Fibroblast of upper back skin (primary cell): ENCODE measurements at regions not wholly inside any gene's neighbourhood (a gene's known extent, or its start where the extent isn't known, plus 50 kb on each side); places are given as distances from the start of the nearest gene placed in this dataset.
"Not testable (repeated sequence)": the region's sequence is repeated elsewhere in the genome, so short reads cannot be mapped to it uniquely, and the experiment has no call there.

Source experiments
- DNase-seq: peaks from one replicate; pipeline ENCODE4 v3.0.0-alpha.2; 2013

DNA sequence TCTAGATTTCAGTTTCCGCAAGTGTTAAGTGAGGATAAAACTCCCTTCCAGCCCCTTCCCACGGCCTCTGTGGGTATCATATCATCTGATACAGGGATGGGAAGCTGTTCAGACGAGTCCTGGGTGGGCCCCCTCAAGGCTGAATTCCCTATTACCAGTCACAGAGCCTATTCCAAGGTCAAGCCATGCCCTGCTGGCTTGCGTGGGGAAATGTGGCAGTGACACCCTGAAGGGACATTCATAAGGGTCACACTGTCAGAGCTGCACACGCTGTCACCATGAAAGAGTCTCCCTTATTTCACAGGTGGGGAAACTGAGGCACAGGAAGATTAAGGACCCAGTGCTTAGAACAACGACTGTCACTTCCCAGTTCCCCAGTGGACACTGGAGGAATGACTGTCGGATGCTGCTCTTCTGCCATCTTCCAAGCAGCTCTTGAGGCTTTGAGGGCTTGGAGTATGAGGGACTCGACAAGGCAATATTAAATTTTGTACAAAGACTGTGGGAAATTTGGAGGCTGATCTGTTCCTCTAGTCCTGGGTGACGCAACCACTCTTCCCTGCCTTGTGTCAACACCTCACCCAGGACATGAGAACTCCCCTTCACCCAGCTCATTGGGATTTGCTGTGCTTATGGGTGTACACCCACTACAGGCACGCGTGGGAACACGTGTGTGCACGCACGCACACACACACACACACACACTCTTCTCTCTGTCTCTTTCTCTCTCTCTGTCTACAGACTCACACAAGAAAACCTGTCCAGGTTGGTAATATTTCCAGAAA is 386.0 kb downstream of the RPS24 start:
- DNase-seq: no peak

DNA sequence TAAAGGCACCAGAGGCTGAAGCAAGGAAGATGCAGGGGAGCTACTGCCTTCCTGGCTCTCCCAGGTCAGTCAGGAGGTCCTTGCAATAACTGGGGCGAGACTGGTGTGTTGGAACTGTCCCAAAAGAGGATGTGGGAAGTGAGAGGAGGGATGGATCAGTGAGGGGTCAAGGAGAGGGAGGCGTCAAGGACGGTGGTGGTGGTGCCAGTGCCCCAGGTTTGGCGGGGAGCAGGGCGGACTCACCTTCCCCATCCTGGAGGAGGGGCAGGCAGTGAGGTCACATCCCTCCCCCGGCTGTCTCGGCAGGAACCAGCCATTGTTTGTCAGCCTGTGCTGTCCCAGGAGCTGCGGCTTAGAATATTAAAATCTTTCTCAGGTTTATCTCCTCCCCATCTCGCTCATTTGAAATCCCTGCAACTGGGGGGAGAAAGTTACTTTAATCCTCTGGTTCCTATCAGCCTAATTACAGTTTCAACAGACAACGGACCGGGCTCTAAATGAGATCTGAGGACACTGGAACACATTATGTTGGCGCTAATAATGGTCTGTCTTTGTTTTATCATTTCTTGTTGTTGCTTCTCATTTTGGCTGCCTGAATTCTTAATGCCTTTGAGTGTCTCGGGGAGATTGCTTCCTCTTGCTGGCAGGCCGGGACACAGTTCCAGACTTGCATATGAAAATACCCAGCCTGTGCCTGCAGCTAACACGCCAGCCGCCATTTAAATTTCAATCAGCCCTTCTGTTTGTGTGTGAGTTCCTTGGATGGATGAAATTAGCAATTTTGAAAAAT is 387.5 kb downstream of the RPS24 start:
- DNase-seq: no peak

DNA sequence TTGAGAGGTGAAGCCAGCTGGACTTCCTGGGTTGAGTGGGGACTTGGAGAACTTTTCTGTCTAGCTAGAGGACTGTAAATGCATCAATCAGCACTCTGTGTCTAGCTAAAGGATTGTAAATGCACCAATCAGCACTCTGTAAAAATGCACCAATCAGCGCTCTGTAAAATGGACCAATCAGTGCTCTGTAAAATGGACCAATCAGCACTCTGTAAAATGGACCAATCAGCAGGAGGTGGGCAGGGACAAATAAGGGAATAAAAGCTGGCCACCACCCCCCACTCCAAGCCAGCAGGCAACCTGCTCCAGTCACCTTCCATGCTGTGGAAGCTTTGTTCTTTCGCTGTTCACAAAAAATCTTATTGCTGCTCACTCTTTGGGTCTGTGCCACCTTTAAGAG is 390.4 kb downstream of the RPS24 start:
- DNase-seq: not testable (repeated sequence)

DNA sequence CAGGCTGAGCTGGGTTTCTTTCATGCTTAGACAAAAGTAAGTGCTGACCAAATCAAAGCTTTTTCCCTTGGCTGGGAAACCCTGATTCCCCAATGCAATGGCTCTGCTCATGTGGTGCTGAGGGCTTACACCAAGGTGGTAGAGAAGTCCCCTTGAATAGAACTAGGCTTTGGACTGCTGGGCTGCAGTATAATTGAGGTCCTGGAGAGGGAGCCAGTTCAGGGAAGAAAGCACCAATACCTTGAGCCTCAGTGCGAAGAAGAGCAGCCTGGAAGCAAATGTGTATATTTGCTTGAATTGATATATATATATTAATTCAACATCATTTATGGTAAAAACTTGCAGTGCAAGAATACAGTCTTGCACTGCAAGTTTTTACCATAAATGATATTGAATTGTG is 391.1 kb downstream of the RPS24 start:
- no peak for DNase-seq

DNA sequence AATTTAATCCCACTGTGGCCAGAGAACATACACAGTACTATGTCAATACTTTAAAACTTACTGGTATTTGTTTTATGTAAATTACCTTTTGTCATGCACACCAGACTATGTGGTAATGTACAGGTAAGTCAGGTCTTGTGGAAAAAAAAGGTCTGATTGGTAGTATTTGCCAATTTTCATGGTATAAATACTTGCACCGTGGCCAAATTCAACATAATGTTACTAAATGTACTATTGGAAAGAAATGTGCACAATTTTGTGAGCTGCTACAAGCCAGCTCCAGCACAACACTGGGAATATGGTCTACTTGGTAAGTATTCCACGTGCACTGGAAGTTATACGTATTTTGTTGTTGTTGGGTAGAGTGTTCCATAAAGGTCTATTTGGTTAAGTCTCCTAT is 392.5 kb downstream of the RPS24 start:
- DNase-seq: no peak

DNA sequence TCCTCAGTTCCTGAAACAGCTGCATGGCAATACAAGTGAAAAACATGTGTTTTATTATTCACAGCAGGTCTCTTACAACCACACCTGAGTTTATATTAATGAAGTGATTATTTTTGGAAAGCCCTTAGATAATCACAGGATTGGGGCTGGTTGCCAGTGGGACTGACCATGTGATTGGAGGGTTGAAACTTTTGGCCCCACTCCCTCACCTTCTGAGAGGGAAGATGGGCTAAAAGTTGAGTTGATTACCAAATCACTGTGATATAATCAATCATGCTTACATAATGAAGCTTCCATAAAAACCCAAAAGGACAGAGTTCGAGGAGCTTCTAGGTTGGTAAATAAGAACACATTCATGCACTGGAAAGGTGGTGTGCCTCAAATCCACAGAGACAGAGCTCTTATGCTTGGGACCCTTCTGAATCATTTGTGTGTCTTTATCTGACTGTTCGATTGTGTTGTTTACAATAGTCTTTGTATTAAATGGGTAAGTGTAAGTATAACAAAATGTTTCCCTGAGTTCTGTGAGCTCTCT is 393.9 kb downstream of the RPS24 start:
- no peak for DNase-seq

DNA sequence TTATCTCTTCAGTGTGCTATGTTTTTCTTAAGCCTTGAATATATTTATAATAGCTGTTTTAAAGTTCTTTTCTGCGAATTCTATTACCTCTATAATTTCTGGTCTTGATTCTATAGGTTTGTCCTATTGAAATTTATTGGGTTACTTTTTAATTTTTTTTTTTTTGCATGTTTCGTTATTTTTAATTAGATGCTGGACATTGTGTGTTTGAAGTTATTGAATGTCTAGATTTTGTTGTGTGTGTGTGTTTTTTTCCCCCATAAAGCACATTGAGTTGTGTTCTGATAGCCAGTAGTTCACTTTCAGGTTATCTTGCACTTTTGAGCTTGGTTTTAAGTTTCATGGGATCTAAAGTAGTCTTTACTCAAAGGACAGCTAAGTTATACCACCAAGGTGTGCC is 394.9 kb downstream of the RPS24 start:
- no peak for DNase-seq

DNA sequence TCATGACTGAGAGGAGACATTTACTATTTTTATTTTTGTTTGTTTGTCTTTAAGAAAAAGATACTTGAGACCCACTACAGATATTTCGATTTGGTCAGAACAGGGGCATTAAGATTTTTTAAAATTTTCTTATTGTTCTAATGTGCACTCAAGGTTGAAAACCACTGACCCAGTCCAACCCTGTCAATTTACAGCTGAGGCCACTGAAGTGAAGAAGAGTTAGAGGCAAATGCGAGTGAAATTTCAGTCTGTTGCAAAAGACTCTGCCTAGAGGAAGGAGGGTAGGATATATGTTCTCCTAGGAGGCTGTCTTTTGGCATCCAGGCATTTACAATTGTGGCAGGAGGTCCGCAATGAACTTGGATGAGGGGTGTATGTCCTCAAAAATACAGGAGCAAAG is 396.3 kb downstream of the RPS24 start:
- DNase-seq: no peak

DNA sequence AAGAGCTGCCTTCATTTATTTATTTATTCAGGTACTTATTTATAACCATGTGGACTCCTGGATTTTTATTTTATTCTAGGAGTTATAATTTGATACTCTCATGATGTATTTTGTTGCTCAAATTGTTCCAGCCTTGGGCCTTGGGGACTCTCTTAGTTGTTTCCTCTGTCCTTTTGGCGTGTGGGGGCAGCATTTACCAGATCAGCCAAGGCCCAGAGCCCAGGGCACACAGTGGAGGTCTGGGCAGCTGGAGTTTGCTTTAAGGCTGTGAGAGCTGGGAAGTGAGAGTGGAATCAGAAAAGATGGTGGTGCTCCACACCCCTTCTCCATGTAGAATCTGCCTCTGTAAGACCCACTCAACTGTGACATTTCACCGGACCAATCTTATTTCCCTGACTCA is 398.9 kb downstream of the RPS24 start:
- no peak for DNase-seq

DNA sequence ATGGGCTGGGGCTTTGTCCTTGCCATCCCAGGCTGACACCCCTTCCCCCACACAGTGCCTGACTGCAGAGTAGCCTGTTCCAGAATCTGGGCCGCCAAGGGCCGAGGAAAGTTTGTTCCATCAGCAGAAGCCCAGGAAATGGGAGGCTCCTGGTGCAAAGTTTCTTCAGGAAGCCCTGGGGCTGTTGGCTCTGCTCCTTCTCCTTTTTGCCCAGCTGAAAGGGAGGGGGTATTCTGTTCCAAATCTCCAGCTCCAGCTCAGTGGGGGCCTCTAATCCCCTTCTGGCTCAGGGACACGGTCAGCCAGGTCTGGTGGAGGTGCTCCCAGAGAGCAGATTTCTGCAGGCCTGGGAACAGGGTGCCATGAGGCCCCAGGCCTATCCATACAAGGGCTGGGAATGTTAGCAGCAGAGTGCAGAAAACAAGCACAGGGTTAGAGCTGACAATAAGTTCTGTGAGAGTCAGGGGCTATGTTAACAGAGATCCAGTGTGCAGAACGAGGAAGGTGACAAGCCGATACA is 399.5 kb downstream of the RPS24 start:
- no peak for DNase-seq

DNA sequence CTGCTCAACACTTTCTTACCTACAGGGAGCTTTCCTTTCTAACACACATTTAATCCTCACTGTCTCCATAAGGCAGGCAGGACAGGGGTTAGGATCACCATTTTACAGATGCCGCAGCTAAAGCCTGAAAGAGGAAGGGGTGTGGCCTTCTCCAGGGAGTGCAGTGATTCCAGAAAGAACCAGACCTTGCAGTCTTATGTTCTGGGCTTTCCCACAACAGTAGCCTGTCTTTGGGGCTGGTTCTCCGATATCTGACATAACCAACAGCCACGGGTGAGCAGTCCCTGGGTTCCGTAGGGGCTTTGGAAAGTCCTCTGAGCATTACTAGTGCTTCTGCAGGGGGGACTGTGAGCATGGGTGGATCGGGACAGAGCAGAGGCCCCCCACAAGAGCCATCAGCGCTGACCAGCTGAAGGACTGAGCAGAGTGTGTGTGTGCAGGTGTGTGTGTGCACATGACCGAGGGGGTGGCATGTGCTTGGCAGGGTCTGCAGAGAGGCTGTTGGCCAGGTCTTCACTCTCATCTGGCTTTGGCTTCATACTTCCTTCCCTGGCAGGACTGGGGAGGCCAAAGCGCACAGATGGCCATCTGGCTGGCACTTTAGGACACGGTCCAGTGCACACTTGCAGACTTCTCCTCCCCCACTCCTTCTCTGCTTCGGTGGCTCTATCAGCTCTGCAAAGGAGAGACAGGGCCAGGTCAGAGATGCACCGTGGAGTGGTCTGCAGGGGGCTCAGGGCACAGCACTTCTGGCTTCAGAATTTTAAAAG is 400.3 kb downstream of the RPS24 start:
- no peak for DNase-seq

DNA sequence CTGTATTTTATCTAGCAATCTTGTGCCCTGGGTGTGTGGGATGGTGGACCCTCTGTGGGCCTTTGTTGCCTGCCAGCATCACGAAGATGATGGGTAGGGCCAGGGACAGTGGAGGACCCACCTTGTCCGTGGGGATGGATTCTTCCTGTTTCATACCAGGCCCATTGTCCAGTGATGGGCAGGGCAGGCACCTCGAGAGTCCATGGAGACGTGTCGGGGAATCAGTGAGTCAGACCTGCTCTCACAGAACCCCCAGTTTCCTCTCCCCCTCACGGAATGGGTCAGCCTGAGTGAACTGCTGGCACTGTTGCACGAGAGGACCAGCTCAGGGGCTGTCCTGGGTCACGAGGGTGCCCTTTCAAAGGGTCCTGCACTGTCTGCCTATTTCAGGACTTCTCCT is 401.2 kb downstream of the RPS24 start:
- no peak for DNase-seq

DNA sequence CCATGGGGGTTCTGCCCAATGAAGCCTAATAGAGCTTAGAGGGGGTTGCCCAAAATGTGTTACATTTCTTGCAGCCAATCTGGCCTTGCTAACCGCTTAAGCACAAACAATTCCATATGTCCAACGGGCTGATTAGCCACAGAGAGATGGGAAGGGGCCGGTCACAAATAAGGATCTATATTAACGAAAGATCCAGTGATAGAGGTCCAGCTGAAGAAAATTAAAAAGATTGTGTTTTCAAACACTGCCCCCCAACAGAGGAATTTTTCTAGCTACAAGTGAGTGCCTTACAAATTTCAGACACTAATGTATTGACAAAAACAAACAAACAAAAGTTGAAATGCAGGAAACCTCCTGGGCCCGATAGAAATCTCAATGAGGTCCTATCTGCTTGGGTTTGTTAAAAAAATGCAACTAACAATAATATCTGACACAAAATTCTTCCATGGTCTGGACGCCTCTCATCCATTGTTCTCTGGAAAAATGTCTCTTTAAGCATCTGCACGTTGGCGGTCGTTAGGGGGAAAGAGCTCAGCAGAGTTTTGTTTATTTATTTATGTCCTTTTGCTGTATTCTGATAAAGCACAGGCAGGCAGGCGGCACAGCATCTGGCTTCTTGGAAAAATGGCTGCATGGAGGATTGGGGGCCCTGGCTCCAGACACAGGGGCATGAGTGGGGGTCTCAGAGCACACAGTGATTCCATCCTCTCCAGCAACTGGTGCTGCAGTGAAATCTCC is 402.0 kb downstream of the RPS24 start:
- DNase-seq: no peak

DNA sequence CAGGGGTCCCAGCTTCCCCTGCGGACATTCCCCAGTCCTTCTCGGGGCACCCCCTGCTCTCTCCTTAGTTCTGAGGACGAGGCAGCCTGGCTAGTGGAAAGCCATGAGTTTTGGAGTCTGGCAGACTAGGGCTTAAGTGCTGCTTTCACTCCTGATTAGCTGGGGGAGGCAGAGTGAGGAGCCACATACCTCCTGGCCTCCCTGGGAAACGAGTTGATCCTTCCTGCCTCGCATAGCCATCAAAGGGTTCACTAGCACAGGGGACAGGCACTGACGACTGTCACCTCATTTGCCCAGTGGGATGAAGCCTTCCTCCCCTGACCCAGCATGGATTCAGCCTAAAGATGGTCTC is 402.5 kb downstream of the RPS24 start:
- DNase-seq: no peak

DNA sequence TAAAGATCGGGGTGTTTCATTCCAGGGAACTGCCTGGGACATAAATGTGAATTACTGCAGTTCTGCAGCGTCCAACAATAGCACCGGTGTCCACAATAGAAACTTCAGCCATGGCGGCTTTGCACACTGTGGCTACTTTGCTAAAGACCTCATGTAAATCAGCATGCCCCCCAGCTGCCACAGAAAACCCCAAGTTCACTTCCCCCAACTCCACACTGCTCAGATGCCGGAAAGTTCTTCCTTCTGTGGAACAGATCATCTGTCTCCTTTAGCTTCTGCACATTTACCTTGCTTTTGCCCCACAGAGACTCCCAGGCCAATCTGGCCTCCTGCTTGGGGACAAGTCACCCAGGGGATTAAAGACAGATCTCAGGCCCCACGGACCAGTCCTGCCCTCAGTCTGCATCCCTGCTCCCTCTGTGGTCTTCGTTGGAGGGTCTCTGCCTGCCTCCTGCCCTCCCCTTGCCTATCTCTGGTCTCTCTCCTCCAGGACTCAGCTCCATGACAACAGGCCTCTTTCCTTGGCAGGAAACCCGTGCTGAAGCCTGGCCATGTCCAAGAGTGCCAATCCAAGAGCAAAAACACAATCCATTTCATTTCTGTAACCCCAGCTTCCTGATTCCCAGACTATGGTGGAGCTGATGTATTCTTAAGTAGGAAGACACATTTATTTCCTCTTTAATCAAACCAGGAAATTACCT is 403.2 kb downstream of the RPS24 start:
- no peak for DNase-seq

DNA sequence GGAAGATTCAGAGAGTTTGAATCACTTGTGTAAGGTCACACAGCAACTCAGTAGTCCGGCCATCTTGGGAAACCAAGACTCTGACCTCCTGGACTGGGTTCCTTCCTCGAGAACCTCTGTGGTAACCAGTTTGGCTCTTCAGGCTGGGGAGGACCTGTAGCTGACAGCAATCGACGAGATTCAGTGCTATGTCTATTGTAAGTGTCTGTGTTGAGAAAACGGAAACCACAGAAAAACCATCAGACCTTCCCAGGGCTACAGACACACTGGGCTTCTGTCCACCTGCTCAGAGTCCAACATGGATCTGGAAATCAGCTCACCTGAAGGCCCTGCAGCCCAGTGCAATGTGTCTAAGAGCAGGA is 403.7 kb downstream of the RPS24 start:
- no peak for DNase-seq

DNA sequence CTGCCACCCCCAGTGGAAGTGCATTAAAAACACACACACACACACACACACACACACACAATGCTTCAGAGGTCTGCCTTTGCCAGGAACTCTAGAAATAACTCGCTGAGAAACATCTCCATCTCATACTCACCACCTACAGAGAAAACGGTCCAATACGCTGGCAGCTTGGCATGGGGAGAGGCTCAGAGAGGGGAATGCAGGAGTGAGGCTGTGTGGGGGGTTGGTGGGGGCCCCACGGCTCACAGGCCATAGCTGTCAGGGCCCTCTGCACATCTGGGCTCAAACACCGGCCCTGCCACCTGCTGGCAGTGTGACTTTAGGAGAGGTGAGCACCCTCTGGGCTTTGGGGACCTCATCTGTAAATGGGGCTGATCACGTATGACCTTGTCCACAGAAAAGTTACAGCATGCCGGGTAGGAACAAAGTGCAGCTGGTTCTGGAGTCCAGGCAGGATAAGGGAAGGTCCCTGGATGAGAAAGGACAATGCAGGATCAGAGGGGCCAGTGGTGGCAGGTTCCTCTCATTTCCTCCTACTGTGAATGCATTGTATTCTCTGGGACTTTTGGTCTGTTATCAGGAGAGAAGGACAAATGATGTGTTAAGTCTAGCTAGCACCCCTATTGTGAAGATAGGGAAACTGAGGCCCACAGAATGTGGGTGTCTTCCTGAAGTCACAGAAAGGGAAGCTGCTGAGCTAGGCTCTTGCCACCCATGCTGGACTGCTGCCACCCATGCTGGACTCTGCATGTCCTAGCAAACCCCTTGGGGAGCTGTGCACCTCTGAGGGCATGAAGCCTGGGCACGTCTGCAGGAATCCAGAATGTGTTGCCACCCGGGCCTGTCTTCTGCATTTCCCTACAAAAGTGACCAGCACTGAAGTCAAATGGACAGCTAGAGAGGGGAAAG is 404.6 kb downstream of the RPS24 start:
- no peak for DNase-seq

DNA sequence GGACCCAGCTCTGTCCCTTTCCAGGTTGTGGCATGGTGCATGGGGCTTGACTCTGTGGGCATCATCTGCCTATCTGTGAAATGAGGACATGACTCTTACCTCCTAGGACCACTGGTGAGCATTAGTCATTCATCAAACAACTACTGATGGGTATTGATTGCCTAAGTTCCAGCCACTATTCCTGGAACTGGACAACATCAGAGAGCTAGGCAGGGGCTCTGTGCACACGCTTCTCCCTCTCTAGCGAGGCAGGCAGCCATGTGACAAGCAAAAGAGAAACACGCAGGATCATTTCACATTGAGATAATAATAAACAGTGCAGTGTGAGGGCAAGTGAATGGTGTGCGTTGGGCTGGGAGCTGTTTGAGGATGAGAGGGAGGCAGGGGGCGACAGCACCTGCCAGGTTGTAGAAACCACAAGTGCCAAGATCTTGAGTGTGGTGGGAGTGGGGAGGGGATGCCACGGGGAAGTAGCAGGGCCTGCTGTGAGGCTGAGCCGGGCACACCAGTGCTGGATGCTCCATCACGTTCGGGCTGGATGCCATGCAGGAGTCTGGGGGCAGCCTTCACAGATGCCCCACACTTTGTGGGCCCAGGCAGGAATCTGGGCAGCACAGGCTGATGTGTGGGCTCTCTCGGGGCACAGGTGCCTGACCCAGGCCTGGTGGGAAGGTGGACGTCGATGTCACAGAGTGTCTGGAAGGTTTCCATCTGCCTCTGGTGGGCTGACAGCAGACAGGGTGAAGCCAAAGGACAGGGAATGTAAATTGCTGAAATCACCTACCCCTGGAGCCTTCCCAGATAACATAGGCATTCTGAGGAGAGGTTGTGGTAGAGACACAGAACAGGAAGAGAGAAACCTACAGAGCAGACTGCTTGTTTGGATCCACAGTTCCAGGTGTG is 405.5 kb downstream of the RPS24 start:
- DNase-seq: no peak

DNA sequence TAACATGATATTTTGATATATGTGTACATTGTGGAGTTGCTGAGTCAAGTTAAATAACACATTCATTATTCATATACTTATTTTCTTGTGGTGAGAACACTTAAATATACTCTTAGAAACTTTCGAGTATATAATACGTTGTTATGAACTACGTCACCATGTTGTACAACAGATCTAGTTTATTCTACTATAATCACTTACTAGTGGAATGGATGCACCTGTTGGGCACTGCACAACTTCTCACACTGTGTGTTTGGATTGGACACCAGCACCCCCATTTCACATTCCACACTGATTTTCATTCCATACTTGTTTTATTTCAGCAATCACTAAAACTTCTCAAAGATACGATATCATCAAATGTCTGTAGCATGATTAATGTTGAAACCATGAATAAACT is 407.3 kb downstream of the RPS24 start:
- DNase-seq: no peak

DNA sequence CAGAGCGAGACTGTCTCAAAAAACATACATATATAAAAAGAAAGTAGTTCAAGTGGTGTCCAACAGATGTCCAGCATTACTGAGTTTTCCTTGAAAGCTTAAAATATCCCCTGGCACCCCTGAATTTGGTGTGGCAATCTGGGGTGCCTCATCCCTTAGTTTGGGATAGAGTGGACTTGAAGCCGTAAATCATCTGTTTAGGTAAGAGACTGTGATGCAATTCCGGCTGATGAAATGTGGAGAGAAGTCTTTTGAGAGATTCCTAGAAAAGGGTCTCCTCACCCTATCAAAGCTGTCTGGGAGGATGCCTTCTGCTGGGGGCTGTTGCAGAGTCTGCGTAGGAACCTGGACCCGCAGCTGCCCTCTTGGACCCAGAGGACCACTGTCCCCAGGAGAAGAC is 408.0 kb downstream of the RPS24 start:
- DNase-seq: peak; percentile 66
